ENCODE measurements at regions not wholly inside any gene's neighbourhood (a gene's known extent, or its start where the extent isn't known, plus 50 kb on each side); places are given as distances from the start of the nearest gene placed in this dataset.

GRCh38 chr3:118550556-118550955 is 484.1 kb downstream of the IGSF11 start:
- TF ChIP-seq CTCF (IDR thresholded peaks at IDR 0.05) (no peak), POLR2A (IDR thresholded peaks at IDR 0.05) (no peak)
- no peaks in the 10 kb centered on the region for H3K27me3 ChIP-seq
- DNase-seq: no peak
- no peaks in the 10 kb centered on the region for H3K36me3 ChIP-seq
- H3K4me1 ChIP-seq: no peaks in the 10 kb centered on the region
- no peaks in the 10 kb centered on the region for H3K9me3 ChIP-seq
- no peak overlapping the region for H3K27ac ChIP-seq
- no peak overlapping the region for H3K4me3 ChIP-seq (replicated peaks in 1 of 3)
- intact Hi-C loops (cut with DNase I): no loop called here

- WGBS, 2 donors: 80 to 88% methylated on average over 5 of the region's 5 CpGs
- no peaks in the 10 kb centered on the region for H3K36me3 ChIP-seq
- TF ChIP-seq POLR2A (IDR thresholded peaks at IDR 0.05) (no peak), CTCF (IDR thresholded peaks at IDR 0.05) (no peak)
- no peak overlapping the region for H3K27ac ChIP-seq
- H3K4me1 ChIP-seq: no peaks in the 10 kb centered on the region
- intact Hi-C loops (cut with DNase I): no loop called here
- no peak for DNase-seq
- H3K27me3 ChIP-seq: no peaks in the 10 kb centered on the region
- no peaks in the 10 kb centered on the region for H3K9me3 ChIP-seq
- H3K4me3 ChIP-seq (replicated peaks in 1 of 3): no peak overlapping the region
These were observed 480.4 kb downstream of the IGSF11 start for GRCh38 chr3:118554148-118554838.

GRCh38 chr3:118556983-118557382 is 477.7 kb downstream of the IGSF11 start:
- Histone ChIP-seq H3K4me3 (replicated peaks in 1 of 3) (no peak overlapping the region), H3K4me1 (no peaks in the 10 kb centered on the region), H3K9me3 (no peaks in the 10 kb centered on the region), H3K27me3 (no peaks in the 10 kb centered on the region), H3K27ac (no peak overlapping the region), H3K36me3 (no peaks in the 10 kb centered on the region)
- intact Hi-C loops (cut with DNase I): no loop called here
- TF ChIP-seq CTCF (IDR thresholded peaks at IDR 0.05): no peak
- no peak for DNase-seq

GRCh38 chr3:118557513-118557912 is 477.1 kb downstream of the IGSF11 start:
- Histone ChIP-seq H3K27ac (no peak overlapping the region), H3K36me3 (no peaks in the 10 kb centered on the region), H3K27me3 (no peaks in the 10 kb centered on the region), H3K4me1 (no peaks in the 10 kb centered on the region), H3K4me3 (replicated peaks in 1 of 3) (no peak overlapping the region), H3K9me3 (no peaks in the 10 kb centered on the region)
- intact Hi-C loops (cut with DNase I): no loop called here
- no peak for DNase-seq
- 46 to 57% methylated on average over 3 of the region's 3 CpGs for WGBS, 2 donors
- no peak for TF ChIP-seq CTCF (IDR thresholded peaks at IDR 0.05)
- no peak for TF ChIP-seq POLR2A (IDR thresholded peaks at IDR 0.05)

GRCh38 chr3:118559286-118559685 is 475.4 kb downstream of the IGSF11 start:
- 41 to 65% methylated on average over 1 of the region's 1 CpG for WGBS, 2 donors
- Histone ChIP-seq H3K27ac (no peak overlapping the region), H3K27me3 (no peaks in the 10 kb centered on the region)

More at GRCh38 chr3:118559286-118559685, 475.4 kb downstream of the IGSF11 start:
- TF ChIP-seq POLR2A (IDR thresholded peaks at IDR 0.05) (no peak), CTCF (IDR thresholded peaks at IDR 0.05) (no peak)
- H3K4me3 ChIP-seq (replicated peaks in 1 of 3): no peak overlapping the region
- H3K4me1 ChIP-seq: no peaks in the 10 kb centered on the region
- H3K36me3 ChIP-seq: no peaks in the 10 kb centered on the region
- intact Hi-C loops (cut with DNase I): no loop called here
- DNase-seq: no peak
- H3K9me3 ChIP-seq: no peaks in the 10 kb centered on the region

Data from thyroid gland (tissue), 4 donors.